ENCODE measurements at regions not wholly inside any gene's neighbourhood (a gene's known extent, or its start where the extent isn't known, plus 50 kb on each side); places are given as distances from the start of the nearest gene placed in this dataset.

DNA sequence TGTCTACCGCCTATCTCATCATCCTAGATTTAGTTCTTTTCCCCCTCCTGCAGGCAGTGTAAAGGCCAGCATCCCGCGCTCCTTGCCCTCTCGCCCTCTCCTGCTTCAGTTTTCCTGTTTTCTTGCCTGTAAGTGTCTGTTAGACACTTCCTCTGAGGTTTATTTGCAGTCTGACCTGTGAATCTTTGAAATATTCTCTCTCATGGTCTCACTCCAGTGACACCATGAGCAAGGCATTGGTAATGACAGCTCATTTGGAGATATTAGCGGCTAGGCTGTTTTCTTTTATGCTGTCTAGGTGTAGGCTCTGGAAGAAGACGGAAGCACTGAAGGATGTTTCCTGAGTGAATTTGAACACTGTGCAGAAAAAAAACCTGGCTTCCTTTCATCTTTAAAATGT, 179.6 kb downstream of the KDR start:
- TF ChIP-seq, protein P1, sequence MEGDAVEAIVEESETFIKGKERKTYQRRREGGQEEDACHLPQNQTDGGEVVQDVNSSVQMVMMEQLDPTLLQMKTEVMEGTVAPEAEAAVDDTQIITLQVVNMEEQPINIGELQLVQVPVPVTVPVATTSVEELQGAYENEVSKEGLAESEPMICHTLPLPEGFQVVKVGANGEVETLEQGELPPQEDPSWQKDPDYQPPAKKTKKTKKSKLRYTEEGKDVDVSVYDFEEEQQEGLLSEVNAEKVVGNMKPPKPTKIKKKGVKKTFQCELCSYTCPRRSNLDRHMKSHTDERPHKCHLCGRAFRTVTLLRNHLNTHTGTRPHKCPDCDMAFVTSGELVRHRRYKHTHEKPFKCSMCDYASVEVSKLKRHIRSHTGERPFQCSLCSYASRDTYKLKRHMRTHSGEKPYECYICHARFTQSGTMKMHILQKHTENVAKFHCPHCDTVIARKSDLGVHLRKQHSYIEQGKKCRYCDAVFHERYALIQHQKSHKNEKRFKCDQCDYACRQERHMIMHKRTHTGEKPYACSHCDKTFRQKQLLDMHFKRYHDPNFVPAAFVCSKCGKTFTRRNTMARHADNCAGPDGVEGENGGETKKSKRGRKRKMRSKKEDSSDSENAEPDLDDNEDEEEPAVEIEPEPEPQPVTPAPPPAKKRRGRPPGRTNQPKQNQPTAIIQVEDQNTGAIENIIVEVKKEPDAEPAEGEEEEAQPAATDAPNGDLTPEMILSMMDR (IDR thresholded peaks at IDR 0.05; ENCODE audit: low read depth, low read length), result no peak

DNA sequence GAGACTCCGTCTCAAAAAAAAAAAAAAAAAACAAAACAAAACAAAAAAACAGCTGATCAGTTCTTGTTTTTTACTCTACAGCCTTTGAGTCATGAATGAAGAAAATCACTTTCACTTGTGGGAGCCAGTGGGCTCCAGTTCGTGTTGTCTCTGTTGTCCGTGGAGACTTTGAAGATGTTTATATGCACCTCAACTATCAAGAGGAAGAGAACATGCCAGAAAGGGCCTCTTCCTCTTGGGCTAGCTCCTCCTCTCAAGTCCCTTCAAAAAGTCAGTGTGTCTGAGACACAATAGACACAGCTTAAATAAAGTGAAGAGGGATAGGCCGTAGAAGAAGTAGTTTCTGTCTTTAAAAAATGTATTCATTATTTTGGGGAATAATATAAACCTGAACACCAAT, 182.7 kb downstream of the KDR start:
- TF ChIP-seq, protein P1 (IDR thresholded peaks at IDR 0.05; ENCODE audit: low read depth, low read length), result no peak
- no peak overlapping the region for H3K4me3 ChIP-seq (ENCODE audit: low read depth, low read length)

More for the DNA sequence above, 179.6 kb downstream of the KDR start:
- no peak overlapping the region for H3K4me3 ChIP-seq (ENCODE audit: low read depth, low read length)

DNA sequence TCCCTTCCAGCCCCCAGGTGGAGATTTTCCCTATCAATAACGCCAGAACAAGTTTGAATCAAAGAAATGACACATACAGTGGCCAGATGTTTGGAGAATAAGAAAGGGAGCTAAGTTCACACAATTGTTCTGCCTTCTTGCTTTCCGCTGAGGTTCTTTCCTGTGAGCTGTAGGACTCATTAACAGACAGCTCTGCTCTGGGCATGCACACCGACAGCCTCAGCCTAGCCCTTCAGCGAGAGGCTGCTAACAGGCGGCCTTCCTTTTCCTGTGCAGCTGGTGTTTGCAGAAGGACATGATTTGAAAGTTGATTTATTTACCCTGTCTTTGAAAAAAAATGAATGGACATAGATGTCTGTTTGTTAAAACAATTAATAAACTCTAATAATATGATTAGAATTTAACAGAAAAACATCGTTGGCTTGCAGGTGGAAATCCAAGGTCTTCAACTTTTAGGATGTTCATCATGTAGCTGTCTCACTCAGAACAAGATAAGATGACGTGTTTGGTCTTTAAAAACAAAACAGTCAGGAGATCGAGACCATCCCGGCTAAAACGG, 183.3 kb downstream of the KDR start:
- TF ChIP-seq, protein P1 (IDR thresholded peaks at IDR 0.05; ENCODE audit: low read depth, low read length), result no peak
- H3K4me3 ChIP-seq (ENCODE audit: low read depth, low read length), result no peak overlapping the region

DNA sequence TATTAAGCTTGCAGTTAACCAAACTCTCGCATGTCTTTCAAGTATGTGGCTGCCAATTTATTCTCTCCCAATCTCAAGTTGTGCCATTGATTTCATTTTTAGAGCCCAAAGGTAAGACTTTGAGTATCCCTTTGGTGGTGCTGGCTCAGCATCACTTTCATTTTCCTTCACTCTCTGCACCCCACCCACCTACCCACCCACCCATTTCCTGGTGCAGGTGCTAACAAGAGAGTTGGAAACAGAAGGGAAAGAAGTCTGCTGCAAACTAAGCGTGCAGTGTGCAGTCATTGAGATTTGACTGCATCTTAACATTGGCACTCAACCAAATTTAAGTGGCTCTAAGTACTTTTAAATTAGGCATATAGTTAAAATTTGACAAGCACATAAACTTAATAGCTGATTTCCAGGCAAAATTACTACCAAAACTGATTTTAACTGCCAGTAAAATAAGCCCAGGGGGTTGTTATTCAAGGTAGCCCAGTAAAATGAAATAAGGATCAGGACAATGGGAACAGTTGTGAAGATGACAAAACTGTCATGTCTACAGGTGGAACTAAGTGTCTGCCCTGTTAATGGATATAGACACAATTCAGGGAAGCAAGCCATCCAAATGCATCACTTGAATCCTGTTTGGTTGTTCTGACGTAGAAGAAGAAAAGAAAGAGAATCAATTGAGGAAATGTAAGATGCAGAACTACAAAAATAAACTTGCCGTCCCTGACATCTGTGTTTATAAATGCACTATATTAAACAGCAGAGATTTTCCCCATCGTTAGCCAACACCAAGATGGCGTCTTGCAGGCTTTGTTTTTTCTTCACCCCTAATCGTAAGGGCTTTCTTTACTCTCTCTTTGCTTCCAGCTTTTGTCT, 184.2 kb downstream of the KDR start:
- TF ChIP-seq, protein P1 (IDR thresholded peaks at IDR 0.05; ENCODE audit: low read depth, low read length), result no peak
- H3K4me3 ChIP-seq (ENCODE audit: low read depth, low read length), result no peak overlapping the region

DNA sequence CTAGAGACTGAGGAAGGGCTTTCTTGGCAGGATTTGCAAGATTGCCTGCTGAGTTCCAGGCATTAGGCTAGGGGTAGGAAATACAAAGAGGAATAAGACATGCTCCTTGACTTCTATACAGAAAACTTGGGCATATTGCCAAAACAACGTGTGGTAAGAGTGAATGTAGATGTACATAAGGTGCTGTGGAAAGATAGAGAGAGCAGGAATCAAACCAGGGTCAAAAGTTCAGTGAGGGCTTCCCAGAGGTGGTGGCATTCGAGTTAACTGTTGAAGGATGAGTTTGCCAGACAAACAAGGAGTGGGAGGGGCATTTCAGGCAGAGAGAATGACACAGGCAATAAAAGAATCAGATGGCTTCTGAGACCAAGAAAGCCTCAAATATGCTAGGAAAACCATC, 187.9 kb downstream of the KDR start:
- TF ChIP-seq, protein P1 (IDR thresholded peaks at IDR 0.05; ENCODE audit: low read depth, low read length), result no peak
- no peak overlapping the region for H3K4me3 ChIP-seq (ENCODE audit: low read depth, low read length)

DNA sequence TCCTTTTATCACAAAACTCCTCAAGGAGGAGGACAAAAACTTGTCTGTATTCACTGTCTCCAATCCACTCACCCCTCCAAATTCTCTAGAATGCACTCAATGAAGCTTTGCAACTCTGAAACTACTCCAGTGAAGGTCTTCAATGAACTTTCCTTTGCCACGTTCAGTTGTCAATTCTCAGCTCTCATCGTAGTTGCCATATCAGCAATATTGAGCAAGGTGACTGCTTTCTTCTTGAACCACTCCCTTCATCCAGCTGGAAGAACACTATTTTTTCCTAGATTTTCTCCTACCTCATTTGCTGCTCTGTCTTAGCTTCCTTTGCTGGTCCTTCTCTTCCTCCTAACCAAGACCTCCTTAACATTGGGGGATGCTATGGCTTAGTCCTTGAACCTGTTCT, 191.8 kb downstream of the KDR start:
- no peak overlapping the region for H3K4me3 ChIP-seq (ENCODE audit: low read depth, low read length)
- TF ChIP-seq, protein P1 (IDR thresholded peaks at IDR 0.05; ENCODE audit: low read depth, low read length), result no peak

DNA sequence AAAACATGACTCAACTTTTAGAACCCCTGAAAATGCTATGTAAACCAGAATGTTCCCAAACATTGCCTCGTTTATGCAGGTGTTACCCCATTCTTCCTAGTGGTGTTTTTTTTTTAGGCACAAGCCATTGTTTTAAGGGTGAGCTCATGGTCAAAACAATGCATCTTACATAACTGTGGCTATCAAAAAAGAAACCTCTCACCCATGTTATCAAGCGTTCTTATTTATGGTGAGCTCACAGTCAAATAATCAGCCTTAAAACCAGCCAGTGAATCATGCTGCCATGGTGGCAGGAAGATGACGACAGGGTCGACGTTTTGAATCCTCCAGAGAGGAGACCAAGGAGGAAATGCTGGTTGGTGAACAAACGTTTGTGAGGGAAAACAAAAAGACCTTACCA, 195.2 kb downstream of the KDR start:
- TF ChIP-seq, protein P1 (IDR thresholded peaks at IDR 0.05; ENCODE audit: low read depth, low read length), result no peak
- no peak overlapping the region for H3K4me3 ChIP-seq (ENCODE audit: low read depth, low read length)
